Chondrocyte (in vitro differentiated cells): ENCODE measurements at regions not wholly inside any gene's neighbourhood (a gene's known extent, or its start where the extent isn't known, plus 50 kb on each side); places are given as distances from the start of the nearest gene placed in this dataset.

Source experiments
- DNase-seq: peaks from one replicate; pipeline ENCODE4 v3.0.0; 2021; ENCODE audit warnings: mixed read lengths, low spot score
- H3K27ac Mint-ChIP-seq: one replicate; pipeline ENCODE4 v1.8.0; 2021; ENCODE audit warnings: mild to moderate bottlenecking, moderate library complexity, mixed read lengths; ENCODE audit not compliant: unreplicated experiment
- H3K27me3 Mint-ChIP-seq: 2 replicates; pipeline ENCODE4 v1.8.0; 2021; ENCODE audit warnings: low read depth, mixed read lengths
- H3K36me3 Mint-ChIP-seq: 2 replicates; pipeline ENCODE4 v1.8.0; 2021; ENCODE audit warnings: low read depth, mixed read lengths
- H3K4me1 Mint-ChIP-seq: 2 replicates; pipeline ENCODE4 v1.8.0; 2021; ENCODE audit warnings: low read depth, mild to moderate bottlenecking, mixed read lengths
- H3K4me3 Mint-ChIP-seq: one replicate; pipeline ENCODE4 v1.8.0; 2021; ENCODE audit warnings: mild to moderate bottlenecking, moderate library complexity, mixed read lengths; ENCODE audit not compliant: unreplicated experiment
- H3K9me3 Mint-ChIP-seq: 2 replicates; pipeline ENCODE4 v1.8.0; 2021; ENCODE audit warnings: low read depth, mixed read lengths
- CTCF ChIP-seq: fragments of 200-600 bp; sonication (generic); IDR thresholded peaks from 2 replicates; pipeline ENCODE4 v1.5.0; 2021; ENCODE audit warnings: antibody characterized with exemption, mild to moderate bottlenecking, moderate library complexity

- H3K9me3 Mint-ChIP-seq = peaks cover 3% of the 10 kb centered on the region
- H3K27ac Mint-ChIP-seq = no peak overlapping the region
- peaks cover 10% of the 10 kb centered on the region for H3K27me3 Mint-ChIP-seq
- DNase-seq = no peak
- H3K4me1 Mint-ChIP-seq = no peaks in the 10 kb centered on the region
- TF ChIP-seq CTCF = no peak
- no peaks in the 10 kb centered on the region for H3K36me3 Mint-ChIP-seq
- H3K4me3 Mint-ChIP-seq = no peak overlapping the region
These were observed 99.8 kb upstream of the PLCL2 start for GRCh38 chr3:16784973-16785372.

- no peak for DNase-seq
- H3K27ac Mint-ChIP-seq = no peak overlapping the region
- no peak overlapping the region for H3K4me3 Mint-ChIP-seq
- H3K4me1 Mint-ChIP-seq = no peaks in the 10 kb centered on the region
- peaks cover 3% of the 10 kb centered on the region for H3K9me3 Mint-ChIP-seq
- peaks cover 10% of the 10 kb centered on the region for H3K27me3 Mint-ChIP-seq
- no peaks in the 10 kb centered on the region for H3K36me3 Mint-ChIP-seq
- no peak for TF ChIP-seq CTCF
These were observed 99.3 kb upstream of the PLCL2 start for GRCh38 chr3:16785465-16785864.

- Mint-ChIP-seq H3K27ac (no peak overlapping the region), H3K36me3 (no peaks in the 10 kb centered on the region), H3K9me3 (peaks cover 3% of the 10 kb centered on the region), H3K4me3 (no peak overlapping the region), H3K4me1 (no peaks in the 10 kb centered on the region), H3K27me3 (peaks cover 24% of the 10 kb centered on the region)
- DNase-seq = no peak
- no peak for TF ChIP-seq CTCF
These were observed 96.2 kb upstream of the PLCL2 start for GRCh38 chr3:16788440-16789056.

DNA sequence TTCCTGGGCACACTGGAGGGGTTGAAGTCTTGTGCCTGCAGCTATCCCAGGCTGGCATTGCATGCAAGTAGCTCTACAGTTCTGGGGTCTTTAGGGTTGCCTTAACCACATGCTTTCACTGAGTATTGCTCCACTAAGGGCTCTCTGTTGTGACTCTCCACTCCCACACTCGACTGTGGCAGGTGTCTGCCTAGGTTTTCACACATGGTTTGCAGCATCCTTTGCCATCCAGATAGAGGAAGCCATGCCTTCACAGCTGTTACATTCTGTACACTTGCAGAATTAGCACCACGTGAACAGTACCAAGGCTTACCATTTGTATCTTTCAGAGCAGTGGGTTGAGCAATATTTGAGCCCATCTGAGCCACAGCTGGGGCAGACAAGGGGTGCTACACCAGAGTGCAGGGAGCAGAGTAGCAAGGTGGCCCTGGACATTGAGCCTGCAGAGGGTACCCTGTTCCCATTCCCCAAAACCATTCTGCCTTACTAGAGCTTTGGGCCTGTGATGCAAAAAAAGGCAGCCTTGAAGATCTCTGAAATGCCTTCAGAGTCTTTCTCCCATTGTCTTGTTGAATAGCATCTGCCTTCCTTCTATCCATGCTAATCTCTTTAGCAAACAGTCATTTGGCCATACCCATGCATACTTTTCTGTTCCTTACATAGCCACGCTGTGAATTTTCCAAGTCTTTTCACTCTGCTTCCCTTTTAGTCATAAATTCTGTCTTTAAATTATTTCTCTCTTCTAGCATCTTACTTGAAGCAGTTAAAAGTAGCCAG is 95.2 kb upstream of the PLCL2 start:
- H3K4me3 Mint-ChIP-seq = no peak overlapping the region
- no peak for TF ChIP-seq CTCF
- no peaks in the 10 kb centered on the region for H3K4me1 Mint-ChIP-seq
- no peak for DNase-seq
- H3K27me3 Mint-ChIP-seq = peaks cover 30% of the 10 kb centered on the region
- no peaks in the 10 kb centered on the region for H3K36me3 Mint-ChIP-seq
- no peak overlapping the region for H3K27ac Mint-ChIP-seq
- peaks cover 6% of the 10 kb centered on the region for H3K9me3 Mint-ChIP-seq

- TF ChIP-seq CTCF = no peak
- peaks cover 31% of the 10 kb centered on the region for H3K27me3 Mint-ChIP-seq
- H3K27ac Mint-ChIP-seq = no peak overlapping the region
- no peaks in the 10 kb centered on the region for H3K4me1 Mint-ChIP-seq
- H3K4me3 Mint-ChIP-seq = no peak overlapping the region
- H3K9me3 Mint-ChIP-seq = peaks cover 6% of the 10 kb centered on the region
- no peaks in the 10 kb centered on the region for H3K36me3 Mint-ChIP-seq
- no peak for DNase-seq
These were observed 94.0 kb upstream of the PLCL2 start for GRCh38 chr3:16790432-16791400.
